Fibroblast of lung (primary cell): ENCODE measurements at regions not wholly inside any gene's neighbourhood (a gene's known extent, or its start where the extent isn't known, plus 50 kb on each side); places are given as distances from the start of the nearest gene placed in this dataset.

ENCODE experiments used
- DNase-seq, 2 donors: peaks; one replicate each; pipeline versions ENCODE4 v3.0.0 to v3.0.0-alpha.2; 2010; ENCODE audit warnings: low read depth in 2 of 2
- H2AFZ ChIP-seq: 2 replicates; pipeline ENCODE4 v1.5.1; 2012; ENCODE audit warnings: low read length, control low read depth, inconsistent platforms
- H3K27ac ChIP-seq: 2 replicates; pipeline ENCODE4 v1.5.1; 2011; ENCODE audit warnings: low read length, control low read depth; ENCODE audit not compliant: insufficient read depth
- H3K27me3 ChIP-seq: 2 replicates; pipeline ENCODE4 v1.5.1; 2011; ENCODE audit warnings: mild to moderate bottlenecking, low read length; ENCODE audit not compliant: control insufficient read depth, insufficient read depth
- H3K36me3 ChIP-seq: 2 replicates; pipeline ENCODE4 v1.5.1; 2011; ENCODE audit warnings: low read length; ENCODE audit not compliant: control insufficient read depth, insufficient read depth
- H3K4me1 ChIP-seq: 2 replicates; pipeline ENCODE4 v1.5.1; 2011; ENCODE audit warnings: low read length; ENCODE audit not compliant: control insufficient read depth, insufficient read depth; ENCODE audit errors: extremely low read depth
- H3K4me2 ChIP-seq: 2 replicates; pipeline ENCODE4 v1.5.1; 2011; ENCODE audit warnings: low read length, control low read depth; ENCODE audit not compliant: insufficient read depth; ENCODE audit errors: extremely low read depth
- H3K4me3 ChIP-seq, 4 experiments: fragments of 200-600 bp in 1 of 4; sonication (generic) in 1 of 4; replicated peaks in 1 of 4; 2 replicates each; pipeline ENCODE4 v1.5.1; 2011 to 2016; ENCODE audit warnings: low read length in 4 of 4, low read depth in 3 of 4, mild to moderate bottlenecking in 3 of 4, control low read depth in 2 of 4, inconsistent platforms in 1 of 4, mixed read lengths in 1 of 4; ENCODE audit not compliant: insufficient read depth in 1 of 4; ENCODE audit errors: control extremely low read depth in 1 of 4
- H3K79me2 ChIP-seq: 2 replicates; pipeline ENCODE4 v1.5.1; 2012; ENCODE audit warnings: mild to moderate bottlenecking, low read length, inconsistent platforms; ENCODE audit not compliant: control insufficient read depth, insufficient read depth
- H3K9ac ChIP-seq: 2 replicates; pipeline ENCODE4 v1.5.1; 2011; ENCODE audit warnings: mild to moderate bottlenecking, low read length, control low read depth; ENCODE audit not compliant: insufficient read depth
- H3K9me3 ChIP-seq: 2 replicates; pipeline ENCODE4 v1.5.1; 2012; ENCODE audit warnings: low read depth, low read length; ENCODE audit not compliant: control insufficient read depth, insufficient read depth
- H4K20me1 ChIP-seq: 2 replicates; pipeline ENCODE4 v1.5.1; 2011; ENCODE audit warnings: low read length; ENCODE audit not compliant: control insufficient read depth, insufficient read depth; ENCODE audit errors: extremely low read depth
- CTCF ChIP-seq, 2 donors: IDR thresholded peaks in 1 of 2; conservative IDR thresholded peaks in 1 of 2; 1 replicate in 1 of 2; 2 replicates in 1 of 2; pipeline ENCODE4 v1.5.1; 2011 to 2012; ENCODE audit warnings: low read length in 2 of 2, control low read depth in 1 of 2, inconsistent platforms in 1 of 2, low read depth in 1 of 2, mild to moderate bottlenecking in 1 of 2
- EZH2 ChIP-seq: IDR thresholded peaks from 2 replicates; pipeline ENCODE4 v1.5.1; 2012; ENCODE audit warnings: low read length, control low read depth, mild to moderate bottlenecking; ENCODE audit errors: missing control alignments

- no peak overlapping the region for H3K4me2 ChIP-seq
- no peaks in the 10 kb centered on the region for H4K20me1 ChIP-seq
- H3K9me3 ChIP-seq = no peaks in the 10 kb centered on the region
- TF ChIP-seq EZH2 = no peak
- TF ChIP-seq CTCF (conservative IDR thresholded peaks at IDR 0.05 in 1 of 2, IDR thresholded peaks at IDR 0.05 in 1 of 2; ENCODE audit: low read depth in 1 of 2, low read length in 2 of 2) = no peak
- H3K27ac ChIP-seq = no peak overlapping the region
- no peak for DNase-seq
- H3K4me1 ChIP-seq = no peaks in the 10 kb centered on the region
- H3K27me3 ChIP-seq = no peaks in the 10 kb centered on the region
- no peak overlapping the region for H2AFZ ChIP-seq
- H3K36me3 ChIP-seq = no peaks in the 10 kb centered on the region
- H3K9ac ChIP-seq = no peak overlapping the region
- no peaks in the 10 kb centered on the region for H3K79me2 ChIP-seq
- no peak overlapping the region for H3K4me3 ChIP-seq
Observed at GRCh38 chr2:107592280-107592624, 234.4 kb upstream of the RGPD4 start.

- no peak for DNase-seq
- Histone ChIP-seq H3K9ac (no peak overlapping the region), H3K36me3 (no peaks in the 10 kb centered on the region), H3K4me2 (no peak overlapping the region), H3K79me2 (no peaks in the 10 kb centered on the region), H3K27ac (no peak overlapping the region), H3K27me3 (no peaks in the 10 kb centered on the region), H3K4me1 (no peaks in the 10 kb centered on the region), H4K20me1 (no peaks in the 10 kb centered on the region), H2AFZ (no peak overlapping the region), H3K9me3 (no peaks in the 10 kb centered on the region), H3K4me3 (no peak overlapping the region)
- TF ChIP-seq CTCF (conservative IDR thresholded peaks at IDR 0.05 in 1 of 2, IDR thresholded peaks at IDR 0.05 in 1 of 2; ENCODE audit: low read depth in 1 of 2, low read length in 2 of 2) (no peak), EZH2 (no peak)
Observed at GRCh38 chr2:107595285-107595684, 231.4 kb upstream of the RGPD4 start.

GRCh38 chr2:107595749-107596148 lies 230.9 kb upstream of the RGPD4 start:
- no peaks in the 10 kb centered on the region for H3K36me3 ChIP-seq
- no peak overlapping the region for H2AFZ ChIP-seq
- no peaks in the 10 kb centered on the region for H3K9me3 ChIP-seq
- no peak overlapping the region for H3K27ac ChIP-seq
- H3K4me1 ChIP-seq = no peaks in the 10 kb centered on the region
- DNase-seq = peak; percentile 59 to 85
- no peaks in the 10 kb centered on the region for H3K27me3 ChIP-seq
- H3K9ac ChIP-seq = no peak overlapping the region
- no peaks in the 10 kb centered on the region for H4K20me1 ChIP-seq
- H3K79me2 ChIP-seq = no peaks in the 10 kb centered on the region
- no peak overlapping the region for H3K4me2 ChIP-seq
- no peak overlapping the region for H3K4me3 ChIP-seq
- no peak for TF ChIP-seq CTCF (conservative IDR thresholded peaks at IDR 0.05 in 1 of 2, IDR thresholded peaks at IDR 0.05 in 1 of 2; ENCODE audit: low read depth in 1 of 2, low read length in 2 of 2)
- no peak for TF ChIP-seq EZH2
